K562 (cell line): ENCODE measurements at regions not wholly inside any gene's neighbourhood (a gene's known extent, or its start where the extent isn't known, plus 50 kb on each side); places are given as distances from the start of the nearest gene placed in this dataset.

ENCODE experiments used
- ATAC-seq: fragments of 200-7000 bp; cut with Tn5 transposase; 3 replicates; pipeline ENCODE4 v1.9.1; 2020; ENCODE audit warnings: moderate library complexity
- BruUV-seq: library from RNA; stranded (reverse); fragments of 400-500 nt; replicated peaks from 2 replicates; lab custom pipeline; 2021; lab: Mats Ljungman, UMichigan
- CTCF ChIA-PET: fragments of 300-600 bp; formaldehyde crosslinking; extraction: SDS; loops from one replicate; lab custom pipeline; 2021; ENCODE audit warnings: low intra/inter-chr PET ratio; lab: Yijun Ruan, JAX
- POLR2A ChIA-PET: fragments of 300-600, 350-650 bp; sonication (Branson Sonifier 250); formaldehyde crosslinking; extraction: SDS; loops from one replicate; lab custom pipeline; 2021; ENCODE audit warnings: antibody characterized with exemption, inconsistent platforms; lab: Yijun Ruan, JAX
- DNase-seq, 4 experiments: peaks; one replicate each; pipeline versions ENCODE4 v3.0.0 to v3.0.0-alpha.2; 2011 to 2018; ENCODE audit warnings: low spot score in 3 of 4, mixed read lengths in 3 of 4; ENCODE audit errors: extremely low read depth in 1 of 4
- FAIRE-seq: peaks from 2 replicates; lab custom pipeline; 2011; peaks lifted over from hg19 to GRCh38; lab: Jason Lieb, UNC
- H2AFZ ChIP-seq: 2 replicates; pipeline ENCODE4 v1.6.0; 2011; ENCODE audit warnings: low read depth, low read length, control low read depth, inconsistent platforms
- H3K27ac ChIP-seq: fragments of 200-600 bp; 3 replicates; pipeline ENCODE4 v1.8.0; 2011; ENCODE audit warnings: low read depth, mild to moderate bottlenecking, control low read depth, inconsistent platforms, low read length, moderate library complexity, mixed read lengths; ENCODE audit errors: extremely low read depth
- H3K27me3 ChIP-seq, 2 experiments: fragments of 300-600 bp in 1 of 2; 2 replicates in 1 of 2; 3 replicates in 1 of 2; pipeline versions ENCODE4 v1.6.0 to v1.8.0; 2011; ENCODE audit warnings: inconsistent platforms in 2 of 2, low read length in 2 of 2, mild to moderate bottlenecking in 1 of 2, mixed read lengths in 1 of 2, moderate library complexity in 1 of 2; ENCODE audit not compliant: control insufficient read depth in 2 of 2, insufficient read depth in 2 of 2
- H3K36me3 ChIP-seq: fragments of 300-600 bp; 3 replicates; pipeline ENCODE4 v1.8.0; 2011; ENCODE audit warnings: mild to moderate bottlenecking, low read length, inconsistent platforms; ENCODE audit not compliant: control insufficient read depth, insufficient read depth
- H3K4me1 ChIP-seq, 2 experiments: fragments of 200-600 bp in 1 of 2; replicated peaks in 1 of 2; 2 replicates in 1 of 2; 3 replicates in 1 of 2; pipeline versions ENCODE4 v1.5.1 to v1.8.0; 2011; ENCODE audit warnings: inconsistent platforms in 2 of 2, low read length in 2 of 2, mild to moderate bottlenecking in 1 of 2, mixed read lengths in 1 of 2, moderate library complexity in 1 of 2; ENCODE audit not compliant: control insufficient read depth in 2 of 2, insufficient read depth in 2 of 2
- H3K4me2 ChIP-seq: 2 replicates; pipeline ENCODE4 v1.6.1; 2011; ENCODE audit warnings: low read length, control low read depth, inconsistent platforms, mixed read lengths; ENCODE audit not compliant: insufficient read depth
- H3K4me3 ChIP-seq: fragments of 200-600 bp; sonication (generic), shearing (Covaris generic); 2 replicates; pipeline ENCODE4 v1.5.1; 2016; ENCODE audit warnings: control low read depth, inconsistent platforms
- H3K79me2 ChIP-seq: fragments of 200-600 bp; 3 replicates; pipeline ENCODE4 v1.8.0; 2011; ENCODE audit warnings: low read length, inconsistent platforms; ENCODE audit not compliant: control insufficient read depth, insufficient read depth
- H3K9ac ChIP-seq, 2 experiments: 2 replicates each; pipeline versions ENCODE4 v1.6.0 to v1.6.1; 2011; ENCODE audit warnings: low read depth in 2 of 2, low read length in 2 of 2, control low read depth in 1 of 2, inconsistent platforms in 1 of 2, mild to moderate bottlenecking in 1 of 2, mixed read lengths in 1 of 2; ENCODE audit not compliant: insufficient read depth in 1 of 2
- H3K9me1 ChIP-seq: one replicate; pipeline ENCODE4 v1.6.0; 2011; ENCODE audit warnings: inconsistent platforms, mild to moderate bottlenecking, low read length, moderate library complexity; ENCODE audit not compliant: control insufficient read depth, insufficient read depth
- H3K9me3 ChIP-seq: replicated peaks from 2 replicates; pipeline ENCODE4 v1.5.1; 2011; ENCODE audit warnings: low read depth, low read length, inconsistent platforms; ENCODE audit not compliant: control insufficient read depth, insufficient read depth
- H4K20me1 ChIP-seq: replicated peaks from 2 replicates; pipeline ENCODE4 v1.6.1; 2011; ENCODE audit warnings: low read length, inconsistent platforms, mixed read lengths; ENCODE audit not compliant: control insufficient read depth, insufficient read depth
- DNMT1 ChIP-seq: fragments of 450-650 bp; IDR thresholded peaks from 2 replicates; pipeline ENCODE4 v1.6.1; 2016; ENCODE audit warnings: antibody characterized with exemption, mild to moderate bottlenecking
- ERF ChIP-seq: fragments of 450-650 bp; formaldehyde crosslinking; IDR thresholded peaks from 2 replicates; pipeline ENCODE4 v1.4.0; 2020; ENCODE audit warnings: mild to moderate bottlenecking, mixed read lengths
- ESRRA ChIP-seq: fragments of 450-650 bp; IDR thresholded peaks from 2 replicates; pipeline ENCODE4 v1.6.1; 2014; ENCODE audit warnings: low read depth, mild to moderate bottlenecking, moderate library complexity, borderline replicate concordance
- GTF2F1 ChIP-seq: IDR thresholded peaks from 2 replicates; pipeline ENCODE4 v1.6.1; 2011; ENCODE audit warnings: low read depth, low read length, improper control_type of control experiment
- HMGXB4 ChIP-seq: sonication (generic); formaldehyde crosslinking; IDR thresholded peaks from 2 replicates; pipeline ENCODE4 v1.8.1; 2023; ENCODE audit warnings: mild to moderate bottlenecking, missing genetic modification reagents
- HOMEZ ChIP-seq: fragments of 250-450 bp; sonication (Bioruptor Pico); IDR thresholded peaks from 2 replicates; pipeline ENCODE4 v1.4.0; 2020; ENCODE audit warnings: mild to moderate bottlenecking, moderate library complexity
- MBD2 ChIP-seq: sonication (generic); IDR thresholded peaks from 2 replicates; pipeline ENCODE4 v1.6.1; 2016; ENCODE audit warnings: low read depth, borderline replicate concordance
- MEF2D ChIP-seq: conservative IDR thresholded peaks from 2 replicates; pipeline ENCODE4 v1.6.1; 2016; ENCODE audit warnings: low read depth, missing genetic modification characterization, missing compliant biosample characterization
- NBN ChIP-seq: fragments of 450-650 bp; IDR thresholded peaks from 2 replicates; pipeline ENCODE4 v1.6.1; 2016; ENCODE audit warnings: low read depth, mild to moderate bottlenecking
- NONO ChIP-seq, 2 experiments: fragments of 200-400 bp in 1 of 2; fragments of 450-650 bp in 1 of 2; formaldehyde crosslinking in 1 of 2; IDR thresholded peaks; 2 replicates each; pipeline ENCODE4 v1.6.1; 2017; ENCODE audit warnings: low read depth in 2 of 2, mild to moderate bottlenecking in 2 of 2, moderate library complexity in 2 of 2, low read length in 1 of 2
- NR4A1 ChIP-seq, 2 experiments: fragments of 250-450 bp in 1 of 2; fragments of 450-650 bp in 1 of 2; sonication (Bioruptor Pico) in 1 of 2; IDR thresholded peaks; 2 replicates each; pipeline versions ENCODE4 v1.4.0 to v1.6.1; 2016 to 2020; ENCODE audit warnings: mild to moderate bottlenecking in 2 of 2, missing compliant biosample characterization in 1 of 2, missing genetic modification characterization in 1 of 2, moderate library complexity in 1 of 2
- RCOR1 ChIP-seq, 2 experiments: IDR thresholded peaks; 2 replicates each; pipeline ENCODE4 v1.6.1; 2012; ENCODE audit warnings: low read depth in 2 of 2, low read length in 2 of 2, borderline replicate concordance in 1 of 2, improper control_type of control experiment in 1 of 2
- SNAPC5 ChIP-seq: fragments of 250-450 bp; sonication (Bioruptor Pico); IDR thresholded peaks from 2 replicates; pipeline ENCODE4 v1.8.0; 2021; ENCODE audit warnings: moderate library complexity, mild to moderate bottlenecking, inconsistent platforms
- SP1 ChIP-seq: sonication (generic); formaldehyde crosslinking; IDR thresholded peaks from 2 replicates; pipeline ENCODE4 v1.8.1; 2022; ENCODE audit warnings: mild to moderate bottlenecking, missing genetic modification reagents
- ZNF174 ChIP-seq: fragments of 250-450 bp; sonication (Bioruptor Pico); IDR thresholded peaks from 2 replicates; pipeline ENCODE4 v1.4.0; 2020; ENCODE audit warnings: mild to moderate bottlenecking
- ZNF274 ChIP-seq: IDR thresholded peaks from 2 replicates; pipeline ENCODE4 v1.6.1; 2011; ENCODE audit warnings: low read depth, mild to moderate bottlenecking, low read length, moderate library complexity, borderline replicate concordance
- WGBS: fragments of 100-300 bp; shearing (Covaris generic); methylation state at CpG from one replicate; pipeline ENCODE4 v1.1.6; 2016; ENCODE audit warnings: low coverage, mixed read lengths; ENCODE audit not compliant: insufficient coverage; ENCODE audit errors: missing lambda C conversion rate; 5-methylcytosine and 5-hydroxymethylcytosine counted together
- in situ Hi-C: fragments of 300-500 bp; cut with MboI; formaldehyde crosslinking; loops from 4 replicates; pipeline ENCODE4 v1.15.0; 2018; ENCODE audit warnings: inconsistent platforms, mixed read lengths
- intact Hi-C: fragments of 100-400 bp; cut with micrococcal nuclease; formaldehyde crosslinking; loops from 2 replicates; pipeline ENCODE4 v1.14.2; 2022
- TF ChIP-seq, protein P1 (sequence below), 2 experiments: fragments of 450-650 bp in 1 of 2; sonication (generic) in 1 of 2; formaldehyde crosslinking in 1 of 2; IDR thresholded peaks in 1 of 2; conservative IDR thresholded peaks in 1 of 2; 2 replicates each; pipeline versions ENCODE4 v1.6.1 to v1.8.1; 2016 to 2023; ENCODE audit warnings: mild to moderate bottlenecking in 2 of 2, moderate library complexity in 2 of 2, inconsistent platforms in 1 of 2, missing genetic modification reagents in 1 of 2
- TF ChIP-seq, protein P2 (sequence below): fragments of 250-450 bp; sonication (Bioruptor Pico); IDR thresholded peaks from 2 replicates; pipeline ENCODE4 v1.5.1; 2021; ENCODE audit warnings: mild to moderate bottlenecking

- no peaks in the 10 kb centered on the region for H3K9me3 ChIP-seq
- H3K4me1 ChIP-seq = no peaks in the 10 kb centered on the region
- H3K9me1 ChIP-seq = no peaks in the 10 kb centered on the region
- H3K36me3 ChIP-seq = no peaks in the 10 kb centered on the region
- TF ChIP-seq SNAPC5 (CRISPR knock-in tag) = no peak
- TF ChIP-seq SP1 (CRISPR knock-in tag) = no peak
- TF ChIP-seq NBN = no peak
- no peak for TF ChIP-seq HOMEZ (CRISPR knock-in tag)
- TF ChIP-seq ERF (CRISPR knock-in tag) = no peak
- TF ChIP-seq, protein P1, sequence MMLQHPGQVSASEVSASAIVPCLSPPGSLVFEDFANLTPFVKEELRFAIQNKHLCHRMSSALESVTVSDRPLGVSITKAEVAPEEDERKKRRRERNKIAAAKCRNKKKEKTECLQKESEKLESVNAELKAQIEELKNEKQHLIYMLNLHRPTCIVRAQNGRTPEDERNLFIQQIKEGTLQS (IDR thresholded peaks at IDR 0.05) = no peak
- TF ChIP-seq, protein P1 (CRISPR knock-in tag; conservative IDR thresholded peaks at IDR 0.05) = no peak
- TF ChIP-seq GTF2F1 = no peak
- no peak for TF ChIP-seq ZNF174 (CRISPR knock-in tag)
- TF ChIP-seq NR4A1 (CRISPR knock-in tag; IDR thresholded peaks at IDR 0.05) = no peak
- TF ChIP-seq NR4A1 (tag; IDR thresholded peaks at IDR 0.05) = no peak
- TF ChIP-seq ZNF274 = no peak
- no peak for TF ChIP-seq RCOR1 (IDR thresholded peaks at IDR 0.05; ENCODE audit: borderline replicate concordance in 1 of 2, low read depth in 2 of 2, low read length in 2 of 2)
- TF ChIP-seq, protein P2, sequence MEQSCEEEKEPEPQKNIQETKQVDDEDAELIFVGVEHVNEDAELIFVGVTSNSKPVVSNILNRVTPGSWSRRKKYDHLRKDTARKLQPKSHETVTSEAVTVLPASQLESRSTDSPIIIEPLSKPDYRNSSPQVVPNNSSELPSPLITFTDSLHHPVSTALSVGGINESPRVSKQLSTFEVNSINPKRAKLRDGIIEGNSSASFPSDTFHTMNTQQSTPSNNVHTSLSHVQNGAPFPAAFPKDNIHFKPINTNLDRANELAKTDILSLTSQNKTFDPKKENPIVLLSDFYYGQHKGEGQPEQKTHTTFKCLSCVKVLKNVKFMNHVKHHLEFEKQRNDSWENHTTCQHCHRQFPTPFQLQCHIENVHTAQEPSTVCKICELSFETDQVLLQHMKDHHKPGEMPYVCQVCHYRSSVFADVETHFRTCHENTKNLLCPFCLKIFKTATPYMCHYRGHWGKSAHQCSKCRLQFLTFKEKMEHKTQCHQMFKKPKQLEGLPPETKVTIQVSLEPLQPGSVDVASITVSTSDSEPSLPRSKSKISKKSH (CRISPR knock-in tag) = no peak
- TF ChIP-seq HMGXB4 (CRISPR knock-in tag) = no peak
- no peak for TF ChIP-seq NONO (IDR thresholded peaks at IDR 0.05; ENCODE audit: low read depth in 2 of 2, low read length in 1 of 2)
- TF ChIP-seq MEF2D (tag) = no peak
- TF ChIP-seq DNMT1 = no peak
- no peak for TF ChIP-seq ESRRA
- TF ChIP-seq MBD2 = no peak
- H3K27me3 ChIP-seq = no peaks in the 10 kb centered on the region
- no peak overlapping the region for H2AFZ ChIP-seq
- no peak overlapping the region for H3K9ac ChIP-seq
- ChIA-PET POLR2A (no interaction called here), CTCF (no interaction called here)
- BruUV-seq = no TSS peak
- in situ Hi-C loops = no loop called here
- no peaks in the 10 kb centered on the region for H4K20me1 ChIP-seq
- FAIRE-seq (no peak), DNase-seq (no peak), ATAC-seq (no peak)
- no peaks in the 10 kb centered on the region for H3K79me2 ChIP-seq
- H3K27ac ChIP-seq = no peak overlapping the region
- no peak overlapping the region for H3K4me2 ChIP-seq
- no peak overlapping the region for H3K4me3 ChIP-seq
- 8% methylated on average over 2 of the region's 2 CpGs for WGBS
- intact Hi-C loops = no loop called here
These were observed 1168.8 kb downstream of the GALC start for GRCh38 chr14:86824167-86824566.
